Stimulated activated CD4-positive, alpha-beta T cell treated with anti-CD3 and anti-CD28 coated beads, Interleukin-4, amount 100 ng/mL, for 4 hours (primary cell): ENCODE measurements at regions not wholly inside any gene's neighbourhood (a gene's known extent, or its start where the extent isn't known, plus 50 kb on each side); places are given as distances from the start of the nearest gene placed in this dataset.

ENCODE experiments used
- DNase-seq, 2 experiments: peaks; one replicate each; pipeline ENCODE4 v3.0.0-alpha.2; 2020

GRCh38 chr10:130989670-130990232 is 321.8 kb downstream of the TCERG1L start:
- no peak for DNase-seq

GRCh38 chr10:130990486-130990885 is 321.0 kb downstream of the TCERG1L start:
- DNase-seq = no peak

- no peak for DNase-seq
These were observed 318.6 kb downstream of the TCERG1L start for GRCh38 chr10:130992802-130993523.

GRCh38 chr10:130993612-130994011 is 317.9 kb downstream of the TCERG1L start:
- DNase-seq = no peak

- DNase-seq = no peak
These were observed 317.3 kb downstream of the TCERG1L start for GRCh38 chr10:130994191-130994590.

- no peak for DNase-seq
These were observed 316.7 kb downstream of the TCERG1L start for GRCh38 chr10:130994845-130995244.

- DNase-seq = no peak
These were observed 314.1 kb downstream of the TCERG1L start for GRCh38 chr10:130997267-130998045.

GRCh38 chr10:130998046-130998435 is 313.5 kb downstream of the TCERG1L start:
- DNase-seq = no peak

- DNase-seq = no peak
These were observed 312.9 kb downstream of the TCERG1L start for GRCh38 chr10:130998642-130999041.

GRCh38 chr10:130999376-131000202 is 311.9 kb downstream of the TCERG1L start:
- no peak for DNase-seq

GRCh38 chr10:131000244-131000643 is 311.3 kb downstream of the TCERG1L start:
- DNase-seq = no peak

GRCh38 chr10:131000743-131001142 is 310.8 kb downstream of the TCERG1L start:
- no peak for DNase-seq

GRCh38 chr10:131001438-131001837 is 310.1 kb downstream of the TCERG1L start:
- no peak for DNase-seq

GRCh38 chr10:131002031-131002861 is 309.3 kb downstream of the TCERG1L start:
- no peak for DNase-seq

- DNase-seq = no peak
These were observed 308.1 kb downstream of the TCERG1L start for GRCh38 chr10:131003455-131003854.

GRCh38 chr10:131004276-131004675 is 307.2 kb downstream of the TCERG1L start:
- DNase-seq = no peak

- no peak for DNase-seq
These were observed 304.9 kb downstream of the TCERG1L start for GRCh38 chr10:131006458-131007256.

- no peak for DNase-seq
These were observed 301.7 kb downstream of the TCERG1L start for GRCh38 chr10:131009791-131010190.

- DNase-seq = no peak
These were observed 300.5 kb downstream of the TCERG1L start for GRCh38 chr10:131010965-131011575.

GRCh38 chr10:131011936-131012640 is 299.4 kb downstream of the TCERG1L start:
- DNase-seq = no peak
